Sciatic nerve (tissue), 2 donors: ENCODE measurements at regions not wholly inside any gene's neighbourhood (a gene's known extent, or its start where the extent isn't known, plus 50 kb on each side); places are given as distances from the start of the nearest gene placed in this dataset.

ENCODE experiments used
- ATAC-seq: fragments of 200-7000 bp; cut with Tn5 transposase; one replicate; pipeline ENCODE4 v1.9.1; 2020; ENCODE audit warnings: mild to moderate bottlenecking, moderate library complexity
- DNase-seq: peaks from one replicate; pipeline ENCODE4 v3.0.0-alpha.2; 2020; ENCODE audit warnings: low spot score
- intact Hi-C: fragments of 100-400 bp; cut with DNase I; formaldehyde crosslinking; loops from one replicate; pipeline ENCODE4 v1.14.2; 2022
- donor health status: DM: no; HTN: no; CAD: no.
- donor health status: DM: no; HTN: no; CAD: no.

DNA sequence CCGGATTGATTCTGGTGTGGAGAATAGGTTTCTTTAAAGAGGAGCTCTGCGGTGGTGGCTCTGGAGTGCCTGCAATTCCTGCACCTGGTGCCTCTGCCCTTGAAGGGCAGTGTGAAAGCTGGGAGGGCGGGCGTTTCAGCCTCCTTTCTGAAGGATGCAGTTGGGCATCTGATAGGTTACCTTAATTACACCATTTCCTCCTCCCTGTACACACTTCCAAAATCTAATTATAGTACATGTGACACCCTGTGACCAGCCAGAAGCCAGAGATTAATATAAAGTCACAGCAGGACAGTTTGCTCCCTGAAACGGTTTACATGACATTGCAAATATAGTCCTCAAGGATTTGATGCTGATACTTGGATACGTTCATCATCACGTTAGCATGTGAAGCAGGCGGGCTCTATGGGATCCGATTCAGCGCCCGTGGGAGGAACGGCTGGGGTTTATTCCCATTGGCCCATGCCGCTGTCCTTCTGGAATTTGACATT, 548.2 kb downstream of the QKI start:
- ATAC-seq (no peak), DNase-seq (peak; percentile 45)
- intact Hi-C loops, result loop anchor here (10.0 kb wide), 1 partner anchor 442 kb away; no protein-coding TSS in a partner anchor

DNA sequence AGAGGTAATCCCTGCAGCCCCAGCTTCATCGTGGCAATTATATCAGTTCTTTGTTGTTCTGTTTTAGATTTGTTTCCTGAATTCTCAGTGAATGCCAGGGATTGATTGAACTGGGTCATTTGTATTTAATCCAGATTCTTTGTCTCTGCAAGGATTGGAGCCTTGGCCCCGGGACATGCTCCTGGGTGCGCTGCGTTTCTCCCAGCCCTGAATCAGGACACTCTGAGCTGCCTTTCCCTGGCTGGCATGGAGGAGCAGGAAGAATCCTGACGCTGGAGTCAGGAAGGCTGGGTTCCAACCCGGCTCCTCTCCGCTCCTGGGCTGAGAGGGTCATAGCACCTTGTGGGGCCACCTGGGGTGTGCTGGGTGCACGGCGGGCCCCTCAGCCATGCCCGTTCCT, 545.6 kb downstream of the QKI start:
- ATAC-seq (no peak), DNase-seq (no peak)
- intact Hi-C loops, result loop anchor here (10.0 kb wide), 1 partner anchor 445 kb away; no protein-coding TSS in a partner anchor

DNA sequence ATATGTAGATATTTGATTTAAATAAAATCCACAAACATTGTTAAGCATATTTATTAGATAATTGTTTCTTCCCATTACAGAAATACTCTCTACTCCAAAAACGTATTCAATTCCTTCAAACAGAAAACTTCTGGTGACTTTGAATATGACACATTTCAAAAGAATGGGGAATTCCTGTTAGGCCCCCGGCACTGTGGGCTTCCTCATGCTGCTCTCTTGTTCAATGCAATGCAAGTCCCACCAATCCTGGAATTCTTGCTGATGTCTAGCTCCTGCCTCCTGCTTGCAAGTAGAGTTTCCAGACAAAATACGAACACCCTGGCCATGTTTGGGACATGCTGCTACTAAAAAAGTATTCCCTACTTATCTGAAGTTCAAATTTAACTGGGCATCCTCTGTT, 544.1 kb downstream of the QKI start:
- intact Hi-C loops, result loop anchor here (10.0 kb wide), 1 partner anchor 534 kb away; no protein-coding TSS in a partner anchor
- no peak for DNase-seq
- no peak for ATAC-seq

DNA sequence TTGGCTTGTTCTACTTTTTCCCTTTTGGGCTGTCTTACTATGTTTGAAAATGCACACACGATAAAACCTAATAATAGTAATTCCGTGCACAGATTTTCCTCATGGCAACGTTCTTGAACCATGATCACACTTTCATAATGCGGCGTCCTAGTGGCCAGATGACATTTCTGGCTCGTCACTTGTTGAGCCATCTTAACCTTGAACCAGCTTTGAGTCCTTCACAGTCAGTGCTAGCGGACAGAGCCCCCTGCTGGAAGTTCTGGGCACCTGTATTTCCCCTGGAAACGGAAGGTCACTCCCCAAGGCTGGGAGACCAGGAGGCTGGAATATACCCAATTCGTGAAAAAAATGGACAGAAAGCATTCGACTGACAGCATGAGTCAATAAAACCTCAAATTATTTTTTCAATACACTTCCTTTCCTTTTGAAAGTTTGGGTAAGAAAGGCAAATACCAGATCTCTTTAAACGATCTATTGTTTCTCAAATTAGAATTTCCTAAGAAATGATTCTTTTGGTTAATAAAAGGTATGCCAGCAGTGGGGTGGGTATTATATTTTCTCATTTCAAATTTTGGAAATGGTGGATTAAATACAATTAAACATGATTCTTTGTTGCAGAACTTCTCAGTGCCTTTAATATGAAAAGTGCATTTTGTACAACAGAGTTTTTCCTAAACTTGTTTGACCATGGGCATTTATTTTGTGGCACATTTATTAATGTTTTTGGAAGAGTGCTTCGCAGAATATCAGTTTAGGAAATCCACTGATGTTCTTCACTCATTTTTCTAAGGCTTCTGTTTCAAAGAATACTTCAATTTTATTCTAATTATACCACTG, 542.3 kb downstream of the QKI start:
- intact Hi-C loops, result loop anchor here (10.0 kb wide), 1 partner anchor 532 kb away; no protein-coding TSS in a partner anchor
- ATAC-seq, result peak; percentile 91

DNA sequence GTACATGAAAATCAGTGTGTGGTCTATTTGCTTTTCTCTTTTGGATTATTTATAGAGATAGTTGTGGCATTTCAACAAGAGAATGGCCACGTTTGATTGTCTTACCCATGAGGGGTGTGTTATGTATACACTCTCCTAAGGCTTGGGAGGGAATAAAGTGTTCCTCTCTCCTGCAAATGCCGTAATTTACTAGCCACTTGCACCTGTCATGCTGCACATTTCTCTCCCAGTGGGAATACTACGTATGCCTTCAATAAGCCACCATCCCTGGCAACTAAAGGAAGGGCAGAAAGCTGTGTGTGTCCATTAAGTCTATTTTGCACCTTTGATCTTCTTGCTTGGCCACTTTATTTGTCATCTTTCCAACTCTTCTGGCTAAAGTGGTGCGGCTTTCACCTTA, 541.2 kb downstream of the QKI start:
- ATAC-seq (no peak), DNase-seq (no peak)
- intact Hi-C loops, result loop anchor here (10.0 kb wide), 1 partner anchor 531 kb away; no protein-coding TSS in a partner anchor

More for the DNA sequence above, 542.3 kb downstream of the QKI start:
- peak; percentile 86 for DNase-seq

DNA sequence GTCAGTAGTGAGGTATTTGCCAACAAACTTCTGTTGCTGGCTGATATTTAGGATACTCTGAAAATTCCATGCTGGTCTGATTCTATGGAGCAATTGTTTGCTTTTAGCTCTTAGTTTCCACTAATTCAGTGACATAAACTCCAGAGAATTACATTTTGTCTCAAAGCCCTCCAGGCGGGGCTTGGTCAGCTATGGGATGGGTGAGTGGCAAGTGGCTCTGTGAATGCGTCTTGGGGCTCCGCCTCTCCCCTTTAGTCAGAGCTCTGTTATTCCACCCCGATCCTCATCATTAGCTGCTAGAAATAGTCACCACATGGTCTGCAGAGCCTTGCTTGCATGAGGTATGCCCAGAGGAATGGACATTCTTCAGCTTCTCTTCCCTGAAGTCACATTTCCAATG, 540.6 kb downstream of the QKI start:
- no peak for DNase-seq
- no peak for ATAC-seq
- intact Hi-C loops, result loop anchor here (10.0 kb wide), 1 partner anchor 530 kb away; no protein-coding TSS in a partner anchor

DNA sequence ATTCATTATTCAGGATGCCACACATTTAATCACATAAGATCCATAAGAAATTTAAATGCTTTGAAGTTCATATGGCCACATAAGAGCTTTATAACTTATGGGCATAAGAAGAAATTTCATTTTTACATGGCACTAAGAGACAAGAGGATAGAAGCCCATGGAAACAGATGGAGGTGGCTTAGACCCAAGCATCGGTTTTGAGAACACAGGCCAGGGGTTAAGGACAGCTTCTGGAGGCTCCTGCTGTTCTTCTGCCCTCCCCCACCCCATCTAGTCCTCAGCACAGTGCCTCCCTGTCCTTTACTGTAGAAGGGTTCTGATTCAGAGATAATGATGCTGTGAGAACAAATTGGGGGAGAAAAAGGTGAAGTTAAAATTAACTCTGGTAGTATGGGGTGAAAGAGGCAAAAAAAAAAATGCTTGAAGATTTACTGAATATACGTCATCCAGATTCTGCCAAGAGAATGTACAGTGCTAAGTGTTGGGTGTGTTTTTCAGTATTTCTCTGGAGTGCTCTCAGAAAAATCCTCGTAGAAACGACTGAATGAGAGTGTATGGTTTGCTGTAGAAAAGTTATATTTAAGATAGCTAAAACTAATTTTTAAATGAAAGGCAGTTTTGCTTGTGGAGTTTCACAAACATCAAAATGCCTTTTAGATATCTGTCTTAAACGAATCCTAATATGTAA, 539.7 kb downstream of the QKI start:
- ATAC-seq (no peak), DNase-seq (no peak)
- intact Hi-C loops, result loop anchor here (10.0 kb wide), 1 partner anchor 529 kb away; no protein-coding TSS in a partner anchor

DNA sequence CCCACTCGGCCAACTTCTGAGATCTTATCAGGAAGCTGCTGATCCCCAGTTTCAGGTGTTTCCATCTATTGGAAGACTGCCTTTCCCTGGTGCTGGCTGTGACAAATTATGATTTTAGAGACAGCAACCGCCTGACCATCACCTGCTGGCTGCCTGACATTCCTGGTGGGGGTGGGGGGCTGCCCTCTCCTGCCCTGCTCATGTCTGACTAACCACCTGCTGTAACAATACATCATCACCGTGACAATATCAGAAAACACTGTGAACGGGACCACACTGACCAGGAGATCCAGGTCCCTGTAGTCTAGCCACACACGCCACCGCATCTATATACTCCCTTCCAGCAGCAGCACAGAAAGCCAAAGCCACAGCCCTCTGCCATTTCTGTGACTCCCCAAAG, 537.5 kb downstream of the QKI start:
- ATAC-seq, result no peak
- DNase-seq, result no peak
- intact Hi-C loops, result loop anchor here (10.0 kb wide), 1 partner anchor 527 kb away; no protein-coding TSS in a partner anchor

DNA sequence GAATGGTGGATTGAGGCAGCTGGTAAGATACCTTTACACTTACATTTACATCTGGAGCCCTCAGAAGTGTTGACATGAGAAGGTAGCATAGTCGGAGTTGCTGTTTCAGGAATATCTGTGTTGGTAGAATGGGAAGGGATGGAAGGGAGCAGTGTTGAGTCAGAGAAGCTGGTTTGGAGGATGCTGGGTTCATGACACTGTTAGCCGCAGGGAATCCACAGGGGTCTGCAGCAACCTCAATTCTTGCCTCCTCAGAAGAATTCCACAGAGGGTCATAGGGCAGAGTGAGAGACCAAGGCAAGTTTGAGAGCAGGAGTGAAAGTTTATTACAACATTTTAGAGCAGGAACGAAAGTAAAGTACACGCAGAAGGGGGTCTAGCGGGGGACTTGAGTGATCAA, 536.8 kb downstream of the QKI start:
- intact Hi-C loops, result loop anchor here (10.0 kb wide), 1 partner anchor 527 kb away; no protein-coding TSS in a partner anchor
- no peak for ATAC-seq

DNA sequence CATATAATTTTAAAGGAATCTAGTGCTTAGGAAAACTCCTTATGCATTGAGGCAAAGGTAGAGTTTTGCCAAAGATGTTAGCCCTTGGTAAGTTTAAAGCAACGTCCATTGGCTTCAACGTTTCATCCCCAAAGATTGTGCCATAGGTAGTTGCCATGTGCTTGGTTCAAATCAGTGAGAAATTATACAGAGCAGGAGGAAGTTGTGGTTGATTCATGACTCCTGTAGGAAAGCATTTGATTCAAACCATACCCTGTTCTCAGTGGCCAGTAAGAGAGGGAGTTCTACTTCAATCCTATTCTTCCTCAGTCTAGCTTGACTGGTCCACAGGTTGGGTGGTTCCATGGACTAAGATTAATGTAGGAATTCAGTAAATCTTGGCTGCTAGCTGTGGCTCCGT, 535.6 kb downstream of the QKI start:
- no peak for DNase-seq
- ATAC-seq, result no peak
- intact Hi-C loops, result loop anchor here (10.0 kb wide), 1 partner anchor 525 kb away; no protein-coding TSS in a partner anchor

More for the DNA sequence above, 536.8 kb downstream of the QKI start:
- no peak for DNase-seq

DNA sequence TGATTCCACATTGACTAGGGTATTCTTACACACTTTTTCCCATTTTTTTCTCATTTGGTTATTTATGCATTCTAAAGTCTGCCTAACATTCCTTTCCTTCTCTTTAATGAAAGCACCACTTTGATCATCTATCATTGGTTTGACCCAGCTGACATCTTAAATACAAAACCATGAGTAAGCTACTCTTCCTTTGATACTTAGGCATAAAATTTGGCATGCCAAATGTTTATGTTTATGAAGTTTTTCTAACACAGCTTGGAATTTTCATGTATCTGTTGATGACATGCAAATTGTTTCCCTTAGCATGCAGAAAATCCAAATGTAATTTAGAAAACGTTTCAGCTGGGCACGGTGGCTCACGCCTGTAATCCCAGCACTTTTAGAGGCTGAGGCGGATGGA, 534.9 kb downstream of the QKI start:
- DNase-seq (no peak), ATAC-seq (no peak)
- intact Hi-C loops, result no loop called here

DNA sequence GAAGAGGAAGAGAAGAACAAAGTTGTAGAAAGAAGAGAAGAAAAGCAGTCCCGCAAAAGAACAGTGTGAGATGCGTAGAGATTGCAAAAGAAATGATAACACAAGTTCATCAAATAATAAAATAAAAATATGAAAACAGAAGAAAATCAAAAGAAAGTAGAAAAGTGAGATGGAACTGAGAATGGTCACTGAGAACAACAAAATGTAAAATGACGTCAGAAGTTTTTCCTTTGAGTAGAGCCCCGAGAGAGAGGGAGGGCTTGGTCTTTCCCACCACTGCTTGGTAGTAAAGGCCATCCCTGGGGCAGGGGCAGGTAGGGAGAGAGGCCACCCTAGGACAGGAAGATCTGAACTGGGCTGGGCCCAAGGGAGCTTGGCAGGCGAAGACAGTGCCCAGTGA, 533.7 kb downstream of the QKI start:
- no peak for ATAC-seq
- DNase-seq, result no peak
- intact Hi-C loops, result no loop called here

DNA sequence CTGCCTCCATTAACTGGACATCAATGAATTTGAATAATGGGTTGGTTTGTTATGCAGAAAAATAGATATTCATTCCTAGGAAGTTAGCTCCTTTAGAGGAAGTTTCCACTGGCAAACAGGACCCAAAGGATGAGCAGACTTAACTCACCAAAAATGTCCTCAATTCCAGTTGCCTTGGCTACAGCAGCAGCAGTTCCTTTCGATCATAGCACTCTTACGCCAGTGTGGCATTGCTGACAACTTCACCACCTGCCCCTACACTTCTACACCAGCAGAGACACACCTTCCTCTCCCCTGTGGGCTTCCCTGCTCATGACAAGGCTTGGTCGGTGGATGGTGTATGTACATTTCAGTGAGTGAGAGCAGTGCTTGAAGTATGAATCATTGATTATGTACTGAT, 532.8 kb downstream of the QKI start:
- intact Hi-C loops, result no loop called here
- ATAC-seq, result no peak
- no peak for DNase-seq

DNA sequence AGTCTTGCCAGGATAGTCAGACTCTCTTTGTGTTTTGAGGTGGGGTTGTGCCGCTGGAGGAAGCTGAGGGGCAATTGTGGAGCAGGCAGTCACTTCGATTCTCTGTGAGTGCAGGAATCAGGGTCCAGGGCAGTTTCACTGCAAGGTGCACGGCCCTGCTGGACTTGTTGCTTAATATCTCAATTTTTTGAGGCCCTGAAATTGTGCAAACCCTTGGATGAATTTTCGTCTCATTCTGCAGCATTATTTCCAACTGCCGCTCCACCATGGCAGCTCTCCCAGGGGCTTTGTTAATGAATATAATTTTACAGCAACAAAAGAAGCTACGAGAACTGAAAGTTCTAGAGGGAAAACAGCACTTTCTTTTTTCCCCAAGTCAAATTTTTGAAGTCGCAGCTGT, 531.9 kb downstream of the QKI start:
- peak; percentile 42 for ATAC-seq
- no peak for DNase-seq
- intact Hi-C loops, result no loop called here

DNA sequence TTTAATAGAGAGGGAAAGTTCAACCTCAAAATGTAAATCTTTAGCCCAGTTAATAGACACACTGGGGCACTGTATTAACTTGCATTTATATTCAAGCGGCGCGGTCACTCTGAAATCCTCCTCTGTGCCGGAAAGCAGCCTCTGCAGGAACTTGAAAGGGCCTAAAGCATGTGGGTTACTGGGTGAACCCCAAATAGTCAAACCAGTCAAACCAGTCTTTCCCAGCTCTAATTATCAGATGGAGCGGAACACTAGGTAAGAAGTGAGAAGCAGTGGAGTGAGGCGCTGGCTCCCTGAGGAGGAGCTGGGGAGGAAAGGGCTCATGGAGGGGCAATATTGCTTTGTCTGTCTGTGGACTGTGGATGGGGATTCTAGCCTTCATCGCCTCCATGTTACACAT, 531.3 kb downstream of the QKI start:
- DNase-seq (no peak), ATAC-seq (no peak)
- intact Hi-C loops, result no loop called here

DNA sequence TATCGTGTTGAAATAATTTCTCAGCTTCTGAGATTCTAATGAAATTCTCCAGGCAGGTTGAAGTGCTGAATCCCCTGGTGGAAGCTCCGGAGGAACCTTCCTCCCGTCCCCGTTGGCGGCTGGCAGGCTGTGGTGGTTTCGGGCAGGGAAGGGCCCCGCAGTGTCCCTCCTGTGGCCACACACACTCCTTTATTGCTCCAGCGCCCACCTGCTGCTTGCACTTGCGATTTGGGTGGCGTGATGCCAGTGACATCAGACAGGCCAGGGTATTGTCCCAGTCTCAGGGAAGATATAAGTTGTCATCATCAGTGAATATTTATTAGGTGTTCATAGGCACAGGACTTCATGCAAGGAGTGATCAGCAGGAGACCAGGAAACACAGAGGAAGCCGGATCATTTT, 530.4 kb downstream of the QKI start:
- DNase-seq (no peak), ATAC-seq (no peak)
- intact Hi-C loops, result no loop called here

DNA sequence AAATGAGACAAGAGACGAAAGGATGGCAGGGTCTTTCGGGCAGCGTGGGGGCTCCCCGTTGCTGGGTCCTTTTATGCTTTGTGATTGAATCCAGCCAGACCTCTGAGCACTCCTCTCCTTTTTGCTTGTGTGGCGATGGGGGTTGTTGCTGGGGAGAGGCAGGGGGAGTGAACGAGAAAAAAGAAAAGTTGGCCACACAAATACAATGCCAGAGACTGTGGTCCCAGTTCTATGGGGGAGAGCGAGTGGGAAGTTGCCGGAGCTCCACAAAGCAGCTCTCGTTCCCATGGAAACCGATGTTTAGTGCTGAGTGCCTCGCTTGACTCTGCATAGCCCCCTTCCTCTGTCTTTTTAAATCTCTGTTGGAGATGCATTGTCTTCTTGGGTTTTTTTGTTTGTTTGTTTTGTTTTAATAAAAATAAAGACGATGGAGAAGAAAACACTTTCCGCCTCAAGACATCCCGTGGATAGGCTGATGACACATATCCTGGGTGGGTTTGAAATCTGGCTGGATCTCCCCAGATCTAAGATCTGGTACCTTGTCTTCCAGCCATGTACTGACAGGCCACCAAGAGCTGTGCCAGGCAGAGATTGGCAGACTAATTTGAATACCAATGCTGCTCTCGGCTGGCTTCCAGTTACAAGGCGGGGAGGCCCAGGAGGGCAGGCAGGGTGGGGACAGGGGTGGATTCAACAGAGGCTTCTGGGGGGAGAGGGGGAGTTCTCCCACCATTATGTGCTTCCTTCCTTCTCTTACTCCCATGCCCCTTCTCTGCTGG, 529.3 kb downstream of the QKI start:
- ATAC-seq (peak; percentile 65), DNase-seq (no peak)
- intact Hi-C loops, result no loop called here

DNA sequence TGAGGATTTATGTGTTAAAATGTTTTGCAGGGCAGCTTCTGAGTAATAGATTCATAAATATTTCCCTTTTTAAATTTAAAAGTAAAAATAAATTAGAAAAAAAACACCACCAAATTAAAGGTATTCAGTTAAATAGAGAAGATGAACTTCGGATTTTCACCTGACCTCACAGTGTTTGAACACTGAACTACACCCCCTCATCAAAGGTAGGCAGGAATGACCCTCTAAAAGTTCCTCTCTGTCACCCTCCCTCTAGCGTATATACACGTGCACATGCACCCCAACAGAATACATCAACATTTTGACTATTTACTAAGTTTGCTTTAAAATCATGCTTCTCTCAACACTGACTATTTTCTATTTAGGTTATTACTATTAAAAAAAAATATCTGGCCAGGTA, 528.3 kb downstream of the QKI start:
- ATAC-seq, result no peak
- intact Hi-C loops, result no loop called here
- DNase-seq, result no peak

DNA sequence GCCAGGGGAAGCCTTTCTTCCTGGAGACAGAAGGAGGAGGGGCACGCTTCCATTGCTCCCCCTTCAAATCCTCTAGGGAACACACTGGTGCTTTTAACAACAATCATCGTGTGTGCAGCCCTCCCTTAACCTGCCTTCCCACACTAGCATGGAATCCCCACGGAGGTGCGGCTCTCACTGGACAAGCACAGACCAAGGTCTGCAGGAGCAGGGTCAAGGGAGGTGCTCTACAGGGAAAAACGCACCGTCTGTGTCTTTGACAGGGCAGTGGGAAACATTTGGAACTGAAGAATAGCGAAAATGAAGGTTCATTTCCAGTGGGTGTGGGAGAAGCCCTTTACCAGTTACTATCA, 527.1 kb downstream of the QKI start:
- DNase-seq, result no peak
- peak; percentile 25 for ATAC-seq
- intact Hi-C loops, result no loop called here
